OCI-LY7 (cell line): ENCODE measurements at regions not wholly inside any gene's neighbourhood (a gene's known extent, or its start where the extent isn't known, plus 50 kb on each side); places are given as distances from the start of the nearest gene placed in this dataset.

Experiments
- BruUV-seq: library from RNA; stranded (reverse); fragments of 400-500 nt; replicated peaks from 2 replicates; lab custom pipeline; 2021; lab: Mats Ljungman, UMichigan
- CTCF ChIA-PET: fragments of 300-600 bp; sonication (Branson Sonifier 250); formaldehyde crosslinking; loops from one replicate; lab custom pipeline; 2022; ENCODE audit warnings: antibody characterized with exemption; ENCODE audit not compliant: unreplicated experiment; lab: Charles Lee
- POLR2A ChIA-PET: fragments of 300-600 bp; sonication (Branson Sonifier 250); formaldehyde crosslinking; loops from one replicate; lab custom pipeline; 2022; ENCODE audit warnings: antibody characterized with exemption; lab: Charles Lee
- DNase-seq: peaks from one replicate; pipeline ENCODE4 v3.0.0-alpha.2; 2015; ENCODE audit warnings: low spot score
- H2AFZ ChIP-seq: fragments of 200-600 bp; sonication (generic), shearing (Covaris generic); 2 replicates; pipeline ENCODE4 v1.6.1; 2014; ENCODE audit warnings: mild to moderate bottlenecking, antibody characterized with exemption, low read length, moderate library complexity
- H3K27ac ChIP-seq: fragments of 200-600 bp; sonication (generic); 2 replicates; pipeline ENCODE4 v1.5.1; 2014; ENCODE audit warnings: mixed run types, low read depth, mild to moderate bottlenecking, moderate library complexity, low read length, inconsistent platforms; ENCODE audit not compliant: poor library complexity, severe bottlenecking
- H3K36me3 ChIP-seq: fragments of 200-600 bp; sonication (generic); 2 replicates; pipeline ENCODE4 v1.6.1; 2014; ENCODE audit warnings: mild to moderate bottlenecking, antibody characterized with exemption, low read length, moderate library complexity, mixed read lengths; ENCODE audit not compliant: insufficient read depth
- H3K4me1 ChIP-seq: fragments of 200-600 bp; sonication (generic); 2 replicates; pipeline ENCODE4 v1.5.1; 2014; ENCODE audit warnings: mild to moderate bottlenecking, low read length; ENCODE audit not compliant: insufficient read depth, poor library complexity, severe bottlenecking
- H3K4me2 ChIP-seq: fragments of 200-600 bp; sonication (generic); 2 replicates; pipeline ENCODE4 v1.6.1; 2014; ENCODE audit warnings: mild to moderate bottlenecking, low read length
- H3K4me3 ChIP-seq: fragments of 200-600 bp; sonication (generic); 2 replicates; pipeline ENCODE4 v1.5.1; 2014; ENCODE audit warnings: mild to moderate bottlenecking, low read depth, low read length; ENCODE audit not compliant: poor library complexity, severe bottlenecking
- H3K79me2 ChIP-seq: fragments of 200-600 bp; sonication (generic); 2 replicates; pipeline ENCODE4 v1.6.1; 2016; ENCODE audit warnings: low read depth, mild to moderate bottlenecking, low read length, moderate library complexity, mixed read lengths; ENCODE audit not compliant: insufficient read depth
- H3K9me2 ChIP-seq: fragments of 200-600 bp; sonication (generic); 2 replicates; pipeline ENCODE4 v1.6.1; 2016; ENCODE audit warnings: mild to moderate bottlenecking, low read length, mixed read lengths; ENCODE audit not compliant: insufficient read depth
- H3K9me3 ChIP-seq: fragments of 200-600 bp; sonication (generic); 2 replicates; pipeline ENCODE4 v1.6.1; 2014; ENCODE audit warnings: mild to moderate bottlenecking, mixed run types, low read length, mixed read lengths
- H4K20me1 ChIP-seq: fragments of 200-600 bp; sonication (generic); 2 replicates; pipeline ENCODE4 v1.6.1; 2014; ENCODE audit warnings: mild to moderate bottlenecking, antibody characterized with exemption, low read length, moderate library complexity, mixed read lengths; ENCODE audit not compliant: insufficient read depth
- EZH2phosphoT487 ChIP-seq: fragments of 200-600 bp; sonication (generic); IDR thresholded peaks from 2 replicates; pipeline ENCODE4 v1.6.1; 2018; ENCODE audit warnings: low read depth, borderline replicate concordance, mild to moderate bottlenecking, mixed run types, antibody characterized with exemption, low read length, moderate library complexity, mixed read lengths
- intact Hi-C: fragments of 100-400 bp; cut with micrococcal nuclease; formaldehyde crosslinking; loops from one replicate; pipeline ENCODE4 v1.10.0; 2022; ENCODE audit not compliant: unreplicated experiment
- TF ChIP-seq, protein P1 (sequence below): fragments of 200-600 bp; sonication (generic); conservative IDR thresholded peaks from 2 replicates; pipeline ENCODE4 v1.5.1; 2014; ENCODE audit warnings: mild to moderate bottlenecking, antibody characterized with exemption, low read length, moderate library complexity, mixed read lengths

DNA sequence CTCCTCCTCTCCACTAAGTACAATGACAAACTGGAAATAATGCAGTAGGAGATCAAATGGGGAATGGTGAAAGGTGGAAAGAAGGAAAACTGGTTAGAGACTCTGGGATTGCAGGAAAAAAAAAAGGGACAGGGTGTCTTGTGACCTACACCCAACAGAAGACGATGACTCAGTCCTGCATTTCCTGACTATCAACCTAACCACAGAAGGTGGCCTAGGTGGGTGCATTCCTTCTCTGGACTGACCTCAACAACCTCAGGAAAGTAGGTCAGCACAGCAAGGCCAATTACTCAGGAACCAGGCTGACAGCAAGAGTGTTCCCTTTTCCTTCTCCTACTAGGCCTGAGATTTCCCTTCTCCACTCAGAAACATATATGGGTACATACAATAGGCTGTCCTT is 1386.4 kb upstream of the ZEB2 start:
- Histone ChIP-seq H3K4me1 (no peaks in the 10 kb centered on the region), H2AFZ (no peak overlapping the region), H3K79me2 (no peaks in the 10 kb centered on the region), H3K9me3 (no peaks in the 10 kb centered on the region), H3K36me3 (no peaks in the 10 kb centered on the region), H3K4me3 (no peak overlapping the region), H3K27ac (no peak overlapping the region), H4K20me1 (no peaks in the 10 kb centered on the region), H3K9me2 (no peaks in the 10 kb centered on the region), H3K4me2 (no peak overlapping the region)
- ChIA-PET POLR2A (no interaction called here), CTCF (no interaction called here)
- TF ChIP-seq, protein P1, sequence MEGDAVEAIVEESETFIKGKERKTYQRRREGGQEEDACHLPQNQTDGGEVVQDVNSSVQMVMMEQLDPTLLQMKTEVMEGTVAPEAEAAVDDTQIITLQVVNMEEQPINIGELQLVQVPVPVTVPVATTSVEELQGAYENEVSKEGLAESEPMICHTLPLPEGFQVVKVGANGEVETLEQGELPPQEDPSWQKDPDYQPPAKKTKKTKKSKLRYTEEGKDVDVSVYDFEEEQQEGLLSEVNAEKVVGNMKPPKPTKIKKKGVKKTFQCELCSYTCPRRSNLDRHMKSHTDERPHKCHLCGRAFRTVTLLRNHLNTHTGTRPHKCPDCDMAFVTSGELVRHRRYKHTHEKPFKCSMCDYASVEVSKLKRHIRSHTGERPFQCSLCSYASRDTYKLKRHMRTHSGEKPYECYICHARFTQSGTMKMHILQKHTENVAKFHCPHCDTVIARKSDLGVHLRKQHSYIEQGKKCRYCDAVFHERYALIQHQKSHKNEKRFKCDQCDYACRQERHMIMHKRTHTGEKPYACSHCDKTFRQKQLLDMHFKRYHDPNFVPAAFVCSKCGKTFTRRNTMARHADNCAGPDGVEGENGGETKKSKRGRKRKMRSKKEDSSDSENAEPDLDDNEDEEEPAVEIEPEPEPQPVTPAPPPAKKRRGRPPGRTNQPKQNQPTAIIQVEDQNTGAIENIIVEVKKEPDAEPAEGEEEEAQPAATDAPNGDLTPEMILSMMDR: no peak
- no peak for TF ChIP-seq EZH2phosphoT487
- BruUV-seq: no TSS peak
- intact Hi-C loops: no loop called here
- DNase-seq: no peak

DNA sequence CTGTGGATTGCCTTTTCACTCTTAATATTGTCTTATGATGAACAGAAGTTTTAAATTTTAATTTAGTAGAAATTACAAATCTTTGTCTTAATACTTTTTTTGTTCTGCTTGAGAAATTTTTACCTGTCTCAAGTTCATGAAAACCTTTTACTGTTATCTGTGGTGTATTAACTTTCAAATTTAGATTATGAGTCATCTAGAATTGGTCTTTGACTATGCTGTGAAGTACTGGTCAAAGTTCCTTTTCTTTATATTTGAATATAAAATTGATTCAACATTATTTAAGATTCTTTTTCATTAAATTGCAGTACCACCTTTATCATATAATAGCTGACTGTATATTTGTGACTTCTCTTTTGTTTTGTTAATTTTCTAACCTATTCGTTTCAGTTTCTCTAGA is 1385.5 kb upstream of the ZEB2 start:
- Histone ChIP-seq H3K4me3 (no peak overlapping the region), H3K9me3 (no peaks in the 10 kb centered on the region), H3K4me2 (no peak overlapping the region), H2AFZ (no peak overlapping the region), H3K27ac (no peak overlapping the region), H4K20me1 (no peaks in the 10 kb centered on the region), H3K9me2 (no peaks in the 10 kb centered on the region), H3K4me1 (no peaks in the 10 kb centered on the region), H3K79me2 (no peaks in the 10 kb centered on the region), H3K36me3 (no peaks in the 10 kb centered on the region)
- intact Hi-C loops: no loop called here
- DNase-seq: no peak
- POLR2A ChIA-PET: no interaction called here
- TF ChIP-seq, protein P1: no peak
- TF ChIP-seq EZH2phosphoT487: no peak
- CTCF ChIA-PET: no interaction called here
- no TSS peak for BruUV-seq

DNA sequence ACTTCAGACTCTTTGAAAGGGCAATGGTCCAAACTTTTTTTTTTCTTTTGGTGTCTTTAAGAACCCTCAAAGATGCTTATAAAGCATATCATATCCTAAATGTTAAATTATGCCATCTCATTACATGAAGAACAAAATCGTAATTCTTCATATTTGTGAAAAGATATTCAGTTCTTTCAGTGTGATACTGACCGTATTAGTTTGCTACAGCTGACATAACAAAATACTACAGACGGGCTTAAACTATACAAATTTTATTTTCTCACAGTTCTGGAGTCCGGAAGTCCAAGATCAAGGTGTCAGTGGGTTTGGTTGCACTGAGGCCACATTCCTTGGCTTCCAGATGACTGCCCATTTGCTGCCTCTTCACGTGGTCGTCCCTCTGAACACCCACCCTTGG is 1377.2 kb upstream of the ZEB2 start:
- Histone ChIP-seq H3K9me3 (no peaks in the 10 kb centered on the region), H3K4me1 (no peaks in the 10 kb centered on the region), H3K27ac (no peak overlapping the region), H3K4me3 (no peak overlapping the region), H4K20me1 (no peaks in the 10 kb centered on the region), H3K9me2 (no peaks in the 10 kb centered on the region), H2AFZ (no peak overlapping the region), H3K79me2 (no peaks in the 10 kb centered on the region), H3K4me2 (no peak overlapping the region), H3K36me3 (no peaks in the 10 kb centered on the region)
- no peak for TF ChIP-seq EZH2phosphoT487
- TF ChIP-seq, protein P1: no peak
- ChIA-PET CTCF (no interaction called here), POLR2A (no interaction called here)
- BruUV-seq: no TSS peak
- intact Hi-C loops: no loop called here
- no peak for DNase-seq
